Right atrium auricular region (tissue), 2 donors: ENCODE measurements at regions not wholly inside any gene's neighbourhood (a gene's known extent, or its start where the extent isn't known, plus 50 kb on each side); places are given as distances from the start of the nearest gene placed in this dataset.

Experiments used
- DNase-seq: peaks from one replicate; pipeline ENCODE4 v3.0.0-alpha.2; 2019; ENCODE audit warnings: low spot score
- H3K27ac ChIP-seq, 2 donors: fragments of 200-600 bp; sonication (generic); 1 replicate in 1 of 2; 2 replicates in 1 of 2; pipeline ENCODE4 v1.5.1; 2016 to 2019
- H3K27me3 ChIP-seq, 2 donors: fragments of 200-600 bp; sonication (generic); one replicate each; pipeline versions ENCODE4 v1.5.1 to v1.6.0; 2017 to 2019
- H3K36me3 ChIP-seq: fragments of 200-600 bp; sonication (generic); one replicate; pipeline ENCODE4 v1.5.1; 2016
- H3K4me1 ChIP-seq, 2 donors: fragments of 200-600 bp; sonication (generic); one replicate each; pipeline versions ENCODE4 v1.5.1 to v1.6.0; 2017 to 2019
- H3K4me3 ChIP-seq, 2 donors: fragments of 200-600 bp; sonication (generic); 1 replicate in 1 of 2; 2 replicates in 1 of 2; pipeline ENCODE4 v1.5.1; 2017 to 2019; ENCODE audit warnings: mild to moderate bottlenecking in 1 of 2, moderate library complexity in 1 of 2
- H3K9me3 ChIP-seq, 2 donors: fragments of 200-600 bp; sonication (generic); one replicate each; pipeline ENCODE4 v1.5.1; 2019
- CTCF ChIP-seq, 2 donors: fragments of 200-600 bp; sonication (generic); IDR thresholded peaks; one replicate each; pipeline ENCODE4 v1.5.1; 2019; ENCODE audit warnings: antibody characterized with exemption in 2 of 2

GRCh38 chr4:180949424-180950213, 1293.6 kb upstream of the TENM3 start:
- Histone ChIP-seq H3K9me3 (no peaks in the 10 kb centered on the region), H3K4me3 (no peak overlapping the region), H3K27ac (no peak overlapping the region), H3K36me3 (no peaks in the 10 kb centered on the region), H3K27me3 (no peaks in the 10 kb centered on the region), H3K4me1 (no peaks in the 10 kb centered on the region)
- TF ChIP-seq CTCF (IDR thresholded peaks at IDR 0.05), result no peak
- no peak for DNase-seq

DNA sequence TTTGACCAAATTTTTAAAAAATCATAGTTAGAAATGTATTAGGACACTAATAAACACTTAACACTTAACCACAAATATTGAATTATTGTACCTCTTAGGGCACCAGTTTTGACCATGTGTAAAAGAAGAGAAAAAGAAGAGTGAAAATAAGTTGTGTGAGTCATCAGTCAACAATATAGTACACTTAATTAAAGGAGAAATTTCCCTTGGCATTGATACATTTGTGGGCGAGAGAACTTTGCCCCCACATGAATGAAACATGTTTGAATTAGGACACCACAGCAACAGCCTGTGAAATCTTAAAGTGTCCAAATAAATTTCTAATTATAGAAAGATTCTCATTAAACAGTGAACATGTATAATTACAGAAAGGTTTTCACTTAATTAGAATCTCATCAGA, 1292.8 kb upstream of the TENM3 start:
- Histone ChIP-seq H3K9me3 (no peaks in the 10 kb centered on the region), H3K27me3 (no peaks in the 10 kb centered on the region), H3K27ac (no peak overlapping the region), H3K4me1 (no peaks in the 10 kb centered on the region), H3K36me3 (no peaks in the 10 kb centered on the region), H3K4me3 (no peak overlapping the region)
- no peak for TF ChIP-seq CTCF (IDR thresholded peaks at IDR 0.05)
- DNase-seq, result no peak

- Histone ChIP-seq H3K4me1 (no peaks in the 10 kb centered on the region), H3K27ac (no peak overlapping the region), H3K9me3 (no peaks in the 10 kb centered on the region), H3K36me3 (no peaks in the 10 kb centered on the region), H3K27me3 (no peaks in the 10 kb centered on the region), H3K4me3 (no peak overlapping the region)
- TF ChIP-seq CTCF (IDR thresholded peaks at IDR 0.05), result no peak
- DNase-seq, result no peak
These were observed 1291.9 kb upstream of the TENM3 start for GRCh38 chr4:180951312-180951711.

- Histone ChIP-seq H3K4me1 (no peaks in the 10 kb centered on the region), H3K9me3 (no peaks in the 10 kb centered on the region), H3K27ac (no peak overlapping the region), H3K27me3 (no peaks in the 10 kb centered on the region), H3K36me3 (no peaks in the 10 kb centered on the region), H3K4me3 (no peak overlapping the region)
- DNase-seq, result no peak
- no peak for TF ChIP-seq CTCF (IDR thresholded peaks at IDR 0.05)
These were observed 1289.6 kb upstream of the TENM3 start for GRCh38 chr4:180953572-180953971.

- Histone ChIP-seq H3K4me3 (no peak overlapping the region), H3K27me3 (no peaks in the 10 kb centered on the region), H3K27ac (no peak overlapping the region), H3K9me3 (no peaks in the 10 kb centered on the region), H3K36me3 (no peaks in the 10 kb centered on the region), H3K4me1 (no peaks in the 10 kb centered on the region)
- no peak for TF ChIP-seq CTCF (IDR thresholded peaks at IDR 0.05)
- no peak for DNase-seq
These were observed 1282.3 kb upstream of the TENM3 start for GRCh38 chr4:180960743-180961401.
